Left lung (tissue), 4 donors: ENCODE measurements at regions not wholly inside any gene's neighbourhood (a gene's known extent, or its start where the extent isn't known, plus 50 kb on each side); places are given as distances from the start of the nearest gene placed in this dataset.

Experiments
- ATAC-seq: fragments of 200-7000 bp; cut with Tn5 transposase; one replicate; pipeline ENCODE4 v1.9.1; 2020; ENCODE audit warnings: moderate library complexity
- DNase-seq, 4 donors: peaks; one replicate each; pipeline ENCODE4 v3.0.0-alpha.2; 2013 to 2020
- H3K27ac ChIP-seq, 2 donors: fragments of 200-600 bp; sonication (generic) in 1 of 2; one replicate each; pipeline versions ENCODE4 v1.5.0 to v1.8.0; 2020 to 2021
- H3K27me3 ChIP-seq, 2 donors: fragments of 200-600 bp; sonication (generic) in 1 of 2; one replicate each; pipeline versions ENCODE4 v1.5.0 to v1.8.0; 2020 to 2021
- H3K36me3 ChIP-seq, 2 donors: fragments of 200-600 bp; sonication (generic) in 1 of 2; one replicate each; pipeline versions ENCODE4 v1.5.0 to v1.8.0; 2020 to 2021
- H3K4me1 ChIP-seq, 2 donors: fragments of 200-600 bp; one replicate each; pipeline ENCODE4 v1.8.0; 2021
- H3K4me3 ChIP-seq, 2 donors: fragments of 200-600 bp; sonication (generic) in 1 of 2; one replicate each; pipeline versions ENCODE4 v1.5.0 to v1.8.0; 2020 to 2021; ENCODE audit warnings: mild to moderate bottlenecking in 1 of 2
- H3K9me3 ChIP-seq, 2 donors: fragments of 200-600 bp; sonication (generic) in 1 of 2; one replicate each; pipeline versions ENCODE4 v1.5.0 to v1.8.0; 2020 to 2021
- CTCF ChIP-seq, 2 donors: fragments of 200-600 bp; sonication (generic) in 1 of 2; IDR thresholded peaks; one replicate each; pipeline versions ENCODE4 v1.5.0 to v1.8.0; 2021; ENCODE audit warnings: antibody characterized with exemption in 2 of 2
- intact Hi-C, 2 donors: fragments of 100-400 bp; cut with DNase I; formaldehyde crosslinking; loops; one replicate each; pipeline versions ENCODE4 v1.11.2 to v1.14.2; 2022
- donor health status: DM: no; HTN: yes; CAD: no.
- donor health status: DM: no; HTN: no; CAD: no.

- ATAC-seq: no peak
- no peak for TF ChIP-seq CTCF (IDR thresholded peaks at IDR 0.05)
- intact Hi-C loops: no loop called here
- H3K27me3 ChIP-seq: no peaks in the 10 kb centered on the region
- H3K4me1 ChIP-seq: no peaks in the 10 kb centered on the region
- H3K9me3 ChIP-seq: peaks cover 0 to 8% of the 10 kb centered on the region in 2 donors
- H3K4me3 ChIP-seq: no peak overlapping the region
- no peak for DNase-seq
- no peaks in the 10 kb centered on the region for H3K36me3 ChIP-seq
- H3K27ac ChIP-seq: no peak overlapping the region
These were observed 590.0 kb downstream of the BCOR start for GRCh38 chrX:39507617-39508299.

GRCh38 chrX:39508300-39508692, 589.5 kb downstream of the BCOR start:
- intact Hi-C loops: no loop called here
- no peak overlapping the region for H3K27ac ChIP-seq
- no peaks in the 10 kb centered on the region for H3K27me3 ChIP-seq
- no peaks in the 10 kb centered on the region for H3K4me1 ChIP-seq
- H3K36me3 ChIP-seq: no peaks in the 10 kb centered on the region
- no peak overlapping the region for H3K4me3 ChIP-seq
- no peak for ATAC-seq
- no peak for DNase-seq
- peaks cover 0 to 8% of the 10 kb centered on the region in 2 donors for H3K9me3 ChIP-seq
- TF ChIP-seq CTCF (IDR thresholded peaks at IDR 0.05): no peak

- TF ChIP-seq CTCF (IDR thresholded peaks at IDR 0.05): no peak
- H3K27ac ChIP-seq: no peak overlapping the region
- DNase-seq: no peak
- H3K4me3 ChIP-seq: no peak overlapping the region
- H3K36me3 ChIP-seq: no peaks in the 10 kb centered on the region
- H3K27me3 ChIP-seq: no peaks in the 10 kb centered on the region
- H3K9me3 ChIP-seq: peaks cover 0 to 8% of the 10 kb centered on the region in 2 donors
- no peak for ATAC-seq
- H3K4me1 ChIP-seq: no peaks in the 10 kb centered on the region
- intact Hi-C loops: no loop called here
These were observed 588.6 kb downstream of the BCOR start for GRCh38 chrX:39509157-39509556.

- ATAC-seq (peak; percentile 14), DNase-seq (no peak)
- Histone ChIP-seq H3K9me3 (peaks cover 0 to 6% of the 10 kb centered on the region in 2 donors), H3K4me1 (no peaks in the 10 kb centered on the region), H3K27me3 (no peaks in the 10 kb centered on the region), H3K27ac (no peak overlapping the region), H3K36me3 (no peaks in the 10 kb centered on the region), H3K4me3 (no peak overlapping the region)
- intact Hi-C loops: no loop called here
- no peak for TF ChIP-seq CTCF (IDR thresholded peaks at IDR 0.05)
These were observed 583.9 kb downstream of the BCOR start for GRCh38 chrX:39513836-39514235.

- no peaks in the 10 kb centered on the region for H3K27me3 ChIP-seq
- intact Hi-C loops: no loop called here
- DNase-seq (peak in 1 of 4 donors; percentile 53), ATAC-seq (no peak)
- H3K4me1 ChIP-seq: no peaks in the 10 kb centered on the region
- H3K36me3 ChIP-seq: no peaks in the 10 kb centered on the region
- H3K27ac ChIP-seq: no peak overlapping the region
- no peaks in the 10 kb centered on the region for H3K9me3 ChIP-seq
- TF ChIP-seq CTCF (IDR thresholded peaks at IDR 0.05): no peak
- no peak overlapping the region for H3K4me3 ChIP-seq
These were observed 583.0 kb downstream of the BCOR start for GRCh38 chrX:39514801-39515200.
